Osteoblast (primary cell): ENCODE measurements at regions not wholly inside any gene's neighbourhood (a gene's known extent, or its start where the extent isn't known, plus 50 kb on each side); places are given as distances from the start of the nearest gene placed in this dataset.

Experiments used
- DNase-seq: peaks from one replicate; pipeline ENCODE4 v3.0.0; 2011; ENCODE audit warnings: low spot score, mixed read lengths; ENCODE audit not compliant: insufficient read length; ENCODE audit errors: missing footprints
- H2AFZ ChIP-seq: 2 replicates; pipeline ENCODE4 v1.6.0; 2011; ENCODE audit warnings: mild to moderate bottlenecking, low read length
- H3K27ac ChIP-seq: 2 replicates; pipeline ENCODE4 v1.5.1; 2011; ENCODE audit warnings: mild to moderate bottlenecking, low read depth, low read length, moderate library complexity
- H3K27me3 ChIP-seq: 2 replicates; pipeline ENCODE4 v1.6.0; 2012; ENCODE audit warnings: mild to moderate bottlenecking, control low read depth, inconsistent platforms, low read length, moderate library complexity; ENCODE audit not compliant: insufficient read depth
- H3K36me3 ChIP-seq: 2 replicates; pipeline ENCODE4 v1.5.1; 2011; ENCODE audit warnings: mild to moderate bottlenecking, low read length, control low read depth, moderate library complexity; ENCODE audit not compliant: insufficient read depth
- H3K4me1 ChIP-seq: 2 replicates; pipeline ENCODE4 v1.5.1; 2011; ENCODE audit warnings: mild to moderate bottlenecking, low read length, control low read depth, moderate library complexity; ENCODE audit not compliant: insufficient read depth
- H3K4me2 ChIP-seq: 2 replicates; pipeline ENCODE4 v1.6.0; 2011; ENCODE audit warnings: mild to moderate bottlenecking, low read length; ENCODE audit not compliant: insufficient read depth
- H3K4me3 ChIP-seq: fragments of 200-600 bp; sonication (generic); 3 replicates; pipeline ENCODE4 v1.5.1; 2012; ENCODE audit warnings: mild to moderate bottlenecking, low read length, inconsistent platforms; ENCODE audit not compliant: insufficient read depth
- H3K79me2 ChIP-seq: 2 replicates; pipeline ENCODE4 v1.6.0; 2012; ENCODE audit warnings: mild to moderate bottlenecking, low read length, control low read depth, inconsistent platforms; ENCODE audit not compliant: insufficient read depth
- H3K9me3 ChIP-seq: 2 replicates; pipeline ENCODE4 v1.5.1; 2011; ENCODE audit warnings: low read depth, low read length, control low read depth
- H4K20me1 ChIP-seq: 2 replicates; pipeline ENCODE4 v1.6.0; 2012; ENCODE audit warnings: mild to moderate bottlenecking, low read length, control low read depth; ENCODE audit not compliant: insufficient read depth
- CTCF ChIP-seq: IDR thresholded peaks from 2 replicates; pipeline ENCODE4 v1.5.1; 2011; ENCODE audit warnings: mild to moderate bottlenecking, low read depth, low read length, moderate library complexity; ENCODE audit errors: extremely low read depth

- DNase-seq, result no peak
- Histone ChIP-seq H3K4me2 (no peak overlapping the region), H3K79me2 (no peaks in the 10 kb centered on the region), H3K4me1 (no peaks in the 10 kb centered on the region), H3K27ac (no peak overlapping the region), H3K9me3 (no peaks in the 10 kb centered on the region), H3K27me3 (no peaks in the 10 kb centered on the region), H3K4me3 (no peak overlapping the region), H4K20me1 (no peaks in the 10 kb centered on the region), H2AFZ (no peak overlapping the region), H3K36me3 (no peaks in the 10 kb centered on the region)
- no peak for TF ChIP-seq CTCF
Observed at GRCh38 chr11:30778596-30778995, 192.4 kb upstream of the MPPED2 start.

- H3K27me3 ChIP-seq, result no peaks in the 10 kb centered on the region
- H2AFZ ChIP-seq, result no peak overlapping the region
- no peak overlapping the region for H3K4me2 ChIP-seq
- H3K79me2 ChIP-seq, result no peaks in the 10 kb centered on the region
- H3K36me3 ChIP-seq, result no peaks in the 10 kb centered on the region
- no peaks in the 10 kb centered on the region for H3K4me1 ChIP-seq
- DNase-seq, result no peak
- no peaks in the 10 kb centered on the region for H4K20me1 ChIP-seq
- H3K9me3 ChIP-seq, result no peaks in the 10 kb centered on the region
- no peak for TF ChIP-seq CTCF
- no peak overlapping the region for H3K4me3 ChIP-seq
- H3K27ac ChIP-seq, result no peak overlapping the region
Observed at GRCh38 chr11:30775233-30775522, 189.0 kb upstream of the MPPED2 start.

GRCh38 chr11:30774496-30775232, 188.5 kb upstream of the MPPED2 start:
- Histone ChIP-seq H3K9me3 (no peaks in the 10 kb centered on the region), H4K20me1 (no peaks in the 10 kb centered on the region), H3K27me3 (no peaks in the 10 kb centered on the region), H3K4me2 (no peak overlapping the region), H3K79me2 (no peaks in the 10 kb centered on the region), H2AFZ (no peak overlapping the region), H3K4me1 (no peaks in the 10 kb centered on the region), H3K27ac (no peak overlapping the region), H3K36me3 (no peaks in the 10 kb centered on the region), H3K4me3 (no peak overlapping the region)
- TF ChIP-seq CTCF, result no peak
- DNase-seq, result no peak

- no peak overlapping the region for H2AFZ ChIP-seq
- no peak overlapping the region for H3K4me2 ChIP-seq
- no peak for TF ChIP-seq CTCF
- no peaks in the 10 kb centered on the region for H4K20me1 ChIP-seq
- no peaks in the 10 kb centered on the region for H3K4me1 ChIP-seq
- no peaks in the 10 kb centered on the region for H3K79me2 ChIP-seq
- no peaks in the 10 kb centered on the region for H3K36me3 ChIP-seq
- H3K9me3 ChIP-seq, result no peaks in the 10 kb centered on the region
- no peaks in the 10 kb centered on the region for H3K27me3 ChIP-seq
- DNase-seq, result no peak
- H3K4me3 ChIP-seq, result no peak overlapping the region
- H3K27ac ChIP-seq, result no peak overlapping the region
Observed at GRCh38 chr11:30772908-30773307, 186.8 kb upstream of the MPPED2 start.
